ENCODE measurements at regions not wholly inside any gene's neighbourhood (a gene's known extent, or its start where the extent isn't known, plus 50 kb on each side); places are given as distances from the start of the nearest gene placed in this dataset.

- Mint-ChIP-seq H3K4me1 (ENCODE audit: low read depth) (no peaks in the 10 kb centered on the region), H3K36me3 (ENCODE audit: low read depth) (no peaks in the 10 kb centered on the region), H3K9me3 (no peaks in the 10 kb centered on the region), H3K4me3 (no peak overlapping the region), H3K27ac (no peak overlapping the region), H3K27me3 (no peaks in the 10 kb centered on the region)
- no peak for TF ChIP-seq CTCF (IDR thresholded peaks at IDR 0.05)
- ChIA-PET POLR2A (no interaction called here), CTCF (no interaction called here)
- intact Hi-C loops (cut with micrococcal nuclease): no loop called here
- DNase-seq (no peak), ATAC-seq (no peak)
Measured at GRCh38 chr2:142599504-142599903, 278.0 kb upstream of the KYNU start.

GRCh38 chr2:142598846-142599245, 278.6 kb upstream of the KYNU start:
- Mint-ChIP-seq H3K4me3 (no peak overlapping the region), H3K27ac (no peak overlapping the region), H3K4me1 (ENCODE audit: low read depth) (no peaks in the 10 kb centered on the region), H3K9me3 (no peaks in the 10 kb centered on the region), H3K36me3 (ENCODE audit: low read depth) (no peaks in the 10 kb centered on the region), H3K27me3 (no peaks in the 10 kb centered on the region)
- intact Hi-C loops (cut with micrococcal nuclease): no loop called here
- no peak for DNase-seq
- ChIA-PET POLR2A (interaction anchor here (0.6 kb wide), 1 partner anchor 186 kb away, joined by 3 read pairs; no protein-coding TSS in a partner anchor), CTCF (no interaction called here)
- TF ChIP-seq CTCF (IDR thresholded peaks at IDR 0.05): no peak
- ATAC-seq: no peak

GRCh38 chr2:142596334-142597088, 281.0 kb upstream of the KYNU start:
- no peak for TF ChIP-seq CTCF (IDR thresholded peaks at IDR 0.05)
- DNase-seq: no peak
- H3K27ac Mint-ChIP-seq: no peak overlapping the region
- no peaks in the 10 kb centered on the region for H3K27me3 Mint-ChIP-seq
- POLR2A ChIA-PET: no interaction called here
- ATAC-seq: no peak
- no peaks in the 10 kb centered on the region for H3K4me1 Mint-ChIP-seq (ENCODE audit: low read depth)
- no peaks in the 10 kb centered on the region for H3K36me3 Mint-ChIP-seq (ENCODE audit: low read depth)
- CTCF ChIA-PET: no interaction called here
- intact Hi-C loops (cut with micrococcal nuclease): no loop called here
- H3K9me3 Mint-ChIP-seq: no peaks in the 10 kb centered on the region
- no peak overlapping the region for H3K4me3 Mint-ChIP-seq

- H3K27me3 Mint-ChIP-seq: no peaks in the 10 kb centered on the region
- POLR2A ChIA-PET: no interaction called here
- TF ChIP-seq CTCF (IDR thresholded peaks at IDR 0.05): no peak
- ATAC-seq (no peak), DNase-seq (no peak)
- no peaks in the 10 kb centered on the region for H3K4me1 Mint-ChIP-seq (ENCODE audit: low read depth)
- no peak overlapping the region for H3K27ac Mint-ChIP-seq
- CTCF ChIA-PET: no interaction called here
- H3K9me3 Mint-ChIP-seq: no peaks in the 10 kb centered on the region
- intact Hi-C loops (cut with micrococcal nuclease): no loop called here
- no peak overlapping the region for H3K4me3 Mint-ChIP-seq
- no peaks in the 10 kb centered on the region for H3K36me3 Mint-ChIP-seq (ENCODE audit: low read depth)
Measured at GRCh38 chr2:142594935-142595334, 282.5 kb upstream of the KYNU start.

- Mint-ChIP-seq H3K27ac (no peak overlapping the region), H3K4me1 (ENCODE audit: low read depth) (no peaks in the 10 kb centered on the region), H3K27me3 (no peaks in the 10 kb centered on the region), H3K4me3 (no peak overlapping the region), H3K36me3 (ENCODE audit: low read depth) (no peaks in the 10 kb centered on the region), H3K9me3 (no peaks in the 10 kb centered on the region)
- ChIA-PET POLR2A (no interaction called here), CTCF (no interaction called here)
- no peak for ATAC-seq
- intact Hi-C loops (cut with micrococcal nuclease): no loop called here
- TF ChIP-seq CTCF (IDR thresholded peaks at IDR 0.05): no peak
- no peak for DNase-seq
Measured at GRCh38 chr2:142592171-142592570, 285.3 kb upstream of the KYNU start.
